Lower leg skin (tissue), 4 donors: ENCODE measurements at regions not wholly inside any gene's neighbourhood (a gene's known extent, or its start where the extent isn't known, plus 50 kb on each side); places are given as distances from the start of the nearest gene placed in this dataset.

Experiments used
- DNase-seq, 2 donors: peaks; one replicate each; pipeline ENCODE4 v3.0.0-alpha.2; 2019; ENCODE audit warnings: low spot score in 2 of 2
- H3K4me3 ChIP-seq: fragments of 200-600 bp; sonication (generic); 2 replicates; pipeline ENCODE4 v1.5.1; 2017; ENCODE audit warnings: mild to moderate bottlenecking, low read depth; ENCODE audit not compliant: poor library complexity, severe bottlenecking
- POLR2A ChIP-seq, 2 donors: fragments of 450-650 bp; IDR thresholded peaks; one replicate each; pipeline ENCODE4 v1.6.1; 2016 to 2017; ENCODE audit warnings: antibody characterized with exemption in 2 of 2, mild to moderate bottlenecking in 1 of 2, moderate library complexity in 1 of 2
- WGBS, 2 donors: methylation state at CpG; one replicate each; pipeline ENCODE4 v1.1.5; 2018; 5-methylcytosine and 5-hydroxymethylcytosine counted together
- intact Hi-C: fragments of 100-400 bp; cut with DNase I; formaldehyde crosslinking; loops from one replicate; pipeline ENCODE4 v1.15.0; 2023; ENCODE audit warnings: low total_unique reads
- TF ChIP-seq, protein P1 (sequence below), 3 donors: fragments of 450-650 bp; IDR thresholded peaks; one replicate each; pipeline ENCODE4 v1.5.1; 2016; ENCODE audit warnings: antibody characterized with exemption in 3 of 3, mild to moderate bottlenecking in 3 of 3, moderate library complexity in 2 of 3

DNA sequence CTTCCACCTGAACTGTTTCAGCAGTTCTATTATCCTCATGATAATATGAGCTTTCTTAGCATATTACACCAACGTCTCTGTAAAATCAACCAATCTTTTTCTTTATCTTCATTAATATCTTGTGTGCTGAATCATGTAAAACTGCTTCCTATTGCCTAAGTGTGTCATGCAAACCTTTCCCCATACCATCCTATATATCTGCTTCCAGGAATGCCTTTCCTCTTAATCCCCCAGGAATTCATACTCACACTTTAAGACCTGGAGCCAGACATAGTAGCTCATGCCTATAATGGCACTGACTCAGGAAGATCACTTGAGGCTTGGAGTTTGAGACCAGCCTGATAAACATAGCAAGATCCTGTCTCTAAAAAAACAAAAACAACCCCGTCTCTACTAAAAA lies 183.9 kb downstream of the NRIP1 start:
- 72 to 80% methylated on average over 2 of the region's 2 CpGs for WGBS, 2 donors
- no peak overlapping the region for H3K4me3 ChIP-seq
- intact Hi-C loops, result no loop called here
- TF ChIP-seq, protein P1, sequence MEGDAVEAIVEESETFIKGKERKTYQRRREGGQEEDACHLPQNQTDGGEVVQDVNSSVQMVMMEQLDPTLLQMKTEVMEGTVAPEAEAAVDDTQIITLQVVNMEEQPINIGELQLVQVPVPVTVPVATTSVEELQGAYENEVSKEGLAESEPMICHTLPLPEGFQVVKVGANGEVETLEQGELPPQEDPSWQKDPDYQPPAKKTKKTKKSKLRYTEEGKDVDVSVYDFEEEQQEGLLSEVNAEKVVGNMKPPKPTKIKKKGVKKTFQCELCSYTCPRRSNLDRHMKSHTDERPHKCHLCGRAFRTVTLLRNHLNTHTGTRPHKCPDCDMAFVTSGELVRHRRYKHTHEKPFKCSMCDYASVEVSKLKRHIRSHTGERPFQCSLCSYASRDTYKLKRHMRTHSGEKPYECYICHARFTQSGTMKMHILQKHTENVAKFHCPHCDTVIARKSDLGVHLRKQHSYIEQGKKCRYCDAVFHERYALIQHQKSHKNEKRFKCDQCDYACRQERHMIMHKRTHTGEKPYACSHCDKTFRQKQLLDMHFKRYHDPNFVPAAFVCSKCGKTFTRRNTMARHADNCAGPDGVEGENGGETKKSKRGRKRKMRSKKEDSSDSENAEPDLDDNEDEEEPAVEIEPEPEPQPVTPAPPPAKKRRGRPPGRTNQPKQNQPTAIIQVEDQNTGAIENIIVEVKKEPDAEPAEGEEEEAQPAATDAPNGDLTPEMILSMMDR (IDR thresholded peaks at IDR 0.05), result no peak
- no peak for TF ChIP-seq POLR2A (IDR thresholded peaks at IDR 0.05)
- no peak for DNase-seq

DNA sequence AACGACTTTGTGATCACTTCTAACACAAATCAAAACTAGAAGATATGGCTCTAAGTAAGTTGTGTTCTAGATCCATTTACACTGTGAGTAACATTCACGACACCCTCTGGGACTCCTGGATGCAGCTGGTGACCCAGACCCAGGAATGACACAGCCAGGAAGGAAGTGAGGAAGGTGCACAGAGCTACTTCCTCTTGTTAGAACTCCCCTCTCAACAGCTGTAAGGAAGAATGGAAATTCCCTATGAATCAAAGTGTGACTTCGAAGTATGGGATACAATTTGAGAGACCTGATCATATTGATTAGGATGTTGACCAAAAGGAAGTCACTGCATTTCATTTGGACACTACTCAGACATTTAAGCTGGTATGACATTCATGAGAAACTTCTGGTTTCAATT lies 185.3 kb downstream of the NRIP1 start:
- 66 to 76% methylated on average over 3 of the region's 3 CpGs for WGBS, 2 donors
- DNase-seq, result no peak
- intact Hi-C loops, result no loop called here
- TF ChIP-seq, protein P1 (IDR thresholded peaks at IDR 0.05), result no peak
- TF ChIP-seq POLR2A (IDR thresholded peaks at IDR 0.05), result no peak
- no peak overlapping the region for H3K4me3 ChIP-seq

DNA sequence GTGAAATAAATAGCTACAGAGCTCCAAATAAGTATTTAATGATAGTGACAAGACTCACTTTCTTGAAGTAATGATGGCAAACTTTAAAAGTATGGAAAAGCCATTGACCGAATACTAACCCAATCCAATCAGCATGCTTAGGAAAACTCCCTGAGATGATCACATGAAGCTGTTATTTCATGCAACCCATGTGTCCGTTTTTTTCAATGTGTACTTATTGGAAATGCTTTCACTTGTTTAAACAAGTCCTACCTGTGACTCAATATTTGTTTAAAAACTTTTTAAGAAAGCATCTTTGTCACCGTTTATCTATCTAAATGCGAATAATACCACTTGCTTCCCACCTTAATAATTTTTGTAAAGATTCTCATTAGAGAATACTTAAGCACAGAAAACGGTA lies 185.8 kb downstream of the NRIP1 start:
- WGBS, 2 donors, result 51 to 61% methylated on average over 5 of the region's 5 CpGs
- no peak for TF ChIP-seq POLR2A (IDR thresholded peaks at IDR 0.05)
- TF ChIP-seq, protein P1 (IDR thresholded peaks at IDR 0.05), result no peak
- no peak for DNase-seq
- H3K4me3 ChIP-seq, result no peak overlapping the region
- intact Hi-C loops, result no loop called here

DNA sequence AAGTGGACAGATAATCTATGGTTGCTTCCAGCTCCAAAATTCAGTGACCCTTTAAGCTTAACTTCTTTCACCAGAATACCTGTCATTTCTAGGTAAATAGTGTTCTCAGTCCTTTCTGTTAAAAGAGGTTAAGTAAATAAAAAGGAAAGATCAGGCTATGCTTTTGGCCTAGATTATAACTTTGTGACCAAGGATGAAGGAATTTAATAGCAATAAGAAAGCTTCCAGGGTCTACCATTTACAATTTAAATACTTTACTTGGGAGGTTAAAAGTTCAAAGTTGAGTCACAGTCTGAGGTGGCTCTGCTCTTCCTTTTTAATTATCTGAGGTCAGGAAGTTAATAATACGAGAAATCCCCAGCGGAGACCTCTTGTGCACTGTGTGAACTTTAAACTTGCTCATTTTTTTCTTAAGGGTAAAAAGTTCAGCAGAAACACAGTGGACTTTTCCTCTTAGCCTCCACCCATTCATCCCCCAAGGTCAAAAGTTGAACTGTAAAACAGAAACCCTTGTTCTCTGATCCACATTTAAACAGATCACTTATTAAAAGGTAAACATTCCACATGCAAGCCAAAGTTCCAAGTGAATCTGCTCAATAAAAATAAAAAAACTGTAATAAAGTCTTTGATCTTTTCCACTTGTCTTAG lies 187.1 kb downstream of the NRIP1 start:
- intact Hi-C loops, result no loop called here
- no peak for DNase-seq
- no peak for TF ChIP-seq POLR2A (IDR thresholded peaks at IDR 0.05)
- TF ChIP-seq, protein P1 (IDR thresholded peaks at IDR 0.05), result no peak
- H3K4me3 ChIP-seq, result no peak overlapping the region
- WGBS, 2 donors, result 53 to 61% methylated on average over 2 of the region's 2 CpGs

DNA sequence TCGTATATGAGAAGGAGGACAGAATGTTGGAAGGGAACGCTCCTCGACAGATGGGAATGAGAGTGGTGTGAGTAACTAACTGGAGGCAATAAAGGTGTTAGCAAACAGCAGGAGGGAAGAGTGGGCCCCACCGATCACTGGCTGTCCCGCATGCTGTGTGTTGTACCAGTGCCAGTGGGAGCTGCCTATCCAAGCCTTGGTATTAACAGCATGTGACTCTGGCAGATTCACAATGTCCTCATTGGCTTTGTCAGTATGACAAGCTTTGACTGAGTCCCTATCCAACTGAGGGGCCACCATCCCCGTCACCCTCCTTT lies 188.3 kb downstream of the NRIP1 start:
- no peak for DNase-seq
- intact Hi-C loops, result no loop called here
- 87 to 94% methylated on average over 6 of the region's 6 CpGs for WGBS, 2 donors
- TF ChIP-seq, protein P1 (IDR thresholded peaks at IDR 0.05), result no peak
- TF ChIP-seq POLR2A (IDR thresholded peaks at IDR 0.05), result no peak
- H3K4me3 ChIP-seq, result no peak overlapping the region
